Stomach (tissue), 8 donors: ENCODE measurements at regions not wholly inside any gene's neighbourhood (a gene's known extent, or its start where the extent isn't known, plus 50 kb on each side); places are given as distances from the start of the nearest gene placed in this dataset.

Experiments
- DNase-seq, 2 donors: peaks; one replicate each; pipeline versions ENCODE4 v3.0.0 to v3.0.0-alpha.2; 2013 to 2019
- H3K27ac ChIP-seq, 5 donors: fragments of 200-600 bp in 4 of 5; sonication (generic) in 4 of 5; one replicate each; pipeline ENCODE4 v1.5.1; 2013 to 2019; ENCODE audit warnings: mild to moderate bottlenecking in 1 of 5, moderate library complexity in 1 of 5
- H3K27me3 ChIP-seq, 3 donors: fragments of 200-600 bp; sonication (generic); one replicate each; pipeline ENCODE4 v1.5.1; 2017 to 2019; ENCODE audit warnings: mixed run types in 1 of 3
- H3K36me3 ChIP-seq, 4 donors: fragments of 200-600 bp; sonication (generic); 1 replicate in 3 of 4; 2 replicates in 1 of 4; pipeline ENCODE4 v1.5.1; 2016 to 2019
- H3K4me1 ChIP-seq, 4 donors: fragments of 200-600 bp; sonication (generic); one replicate each; pipeline ENCODE4 v1.5.1; 2016 to 2019
- H3K4me3 ChIP-seq, 4 donors: fragments of 200-600 bp; sonication (generic) in 3 of 4; one replicate each; pipeline ENCODE4 v1.5.1; 2016 to 2019; ENCODE audit warnings: mild to moderate bottlenecking in 1 of 4
- H3K9me3 ChIP-seq, 4 donors: fragments of 200-600 bp; sonication (generic); one replicate each; pipeline ENCODE4 v1.5.1; 2016 to 2019
- CTCF ChIP-seq, 7 experiments: fragments of 450-650 bp in 4 of 7; fragments of 200-600 bp in 3 of 7; sonication (generic) in 3 of 7; IDR thresholded peaks; one replicate each; pipeline ENCODE4 v1.5.1; 2016 to 2019; ENCODE audit warnings: antibody characterized with exemption in 7 of 7, control low read depth in 2 of 7, mild to moderate bottlenecking in 1 of 7
- EP300 ChIP-seq: sonication (generic); formaldehyde crosslinking; IDR thresholded peaks from one replicate; pipeline ENCODE4 v1.6.1; 2017; ENCODE audit warnings: antibody characterized with exemption
- POLR2A ChIP-seq, 4 donors: fragments of 450-650 bp; IDR thresholded peaks; one replicate each; pipeline ENCODE4 v1.6.1; 2016; ENCODE audit warnings: antibody characterized with exemption in 4 of 4, control low read depth in 2 of 4, mild to moderate bottlenecking in 1 of 4, moderate library complexity in 1 of 4
- POLR2AphosphoS5 ChIP-seq, 3 donors: sonication (generic); formaldehyde crosslinking; IDR thresholded peaks; one replicate each; pipeline ENCODE4 v1.6.1; 2016; ENCODE audit warnings: antibody characterized with exemption in 3 of 3
- WGBS, 5 donors: extraction: QIAGEN DNeasy Blood & Tissue Kit in 3 of 5; methylation state at CpG; one replicate each; pipeline versions ENCODE4 v1.1.5 to v1.1.7; 2013 to 2018; 5-methylcytosine and 5-hydroxymethylcytosine counted together
- intact Hi-C: fragments of 100-400 bp; cut with DNase I; formaldehyde crosslinking; loops from one replicate; pipeline ENCODE4 v1.15.1; 2023; ENCODE audit warnings: low total_unique reads
- donor health status: healthy with polysubstance abuse.
- donor health status: Bipolar disorder and iron deficiency.
- donor health status: healthy.

- Histone ChIP-seq H3K4me1 (no peaks in the 10 kb centered on the region), H3K27me3 (no peaks in the 10 kb centered on the region), H3K4me3 (no peak overlapping the region), H3K36me3 (no peaks in the 10 kb centered on the region), H3K27ac (no peak overlapping the region), H3K9me3 (no peaks in the 10 kb centered on the region)
- DNase-seq, result no peak
- TF ChIP-seq EP300, result no peak
- TF ChIP-seq POLR2A (IDR thresholded peaks at IDR 0.05), result no peak
- no peak for TF ChIP-seq CTCF (IDR thresholded peaks at IDR 0.05)
- TF ChIP-seq POLR2AphosphoS5 (IDR thresholded peaks at IDR 0.05), result no peak
- 74 to 85% (median 75%) methylated on average over 5 of the region's 5 CpGs for WGBS, 5 donors
- intact Hi-C loops, result no loop called here
Observed at GRCh38 chr2:76567478-76567877, 856.8 kb upstream of the GCFC2 start.

GRCh38 chr2:76564734-76565133, 854.0 kb upstream of the GCFC2 start:
- 56 to 68% (median 63%) methylated on average over 2 of the region's 2 CpGs for WGBS, 5 donors
- H3K4me3 ChIP-seq, result no peak overlapping the region
- intact Hi-C loops, result no loop called here

GRCh38 chr2:76563730-76564129, 853.0 kb upstream of the GCFC2 start:
- TF ChIP-seq POLR2A (IDR thresholded peaks at IDR 0.05), result no peak
- no peak for TF ChIP-seq POLR2AphosphoS5 (IDR thresholded peaks at IDR 0.05)
- no peak for TF ChIP-seq EP300
- no peak for TF ChIP-seq CTCF (IDR thresholded peaks at IDR 0.05)
- Histone ChIP-seq H3K9me3 (no peaks in the 10 kb centered on the region), H3K27ac (no peak overlapping the region), H3K36me3 (no peaks in the 10 kb centered on the region), H3K27me3 (no peaks in the 10 kb centered on the region), H3K4me1 (no peaks in the 10 kb centered on the region), H3K4me3 (no peak overlapping the region)
- intact Hi-C loops, result no loop called here
- 86 to 94% (median 93%) methylated on average over 7 to 9 of the region's 9 CpGs for WGBS, 5 donors
- no peak for DNase-seq

More at GRCh38 chr2:76564734-76565133, 854.0 kb upstream of the GCFC2 start:
- Histone ChIP-seq H3K27ac (no peak overlapping the region), H3K36me3 (no peaks in the 10 kb centered on the region), H3K9me3 (no peaks in the 10 kb centered on the region), H3K4me1 (no peaks in the 10 kb centered on the region), H3K27me3 (no peaks in the 10 kb centered on the region)
- no peak for DNase-seq
- TF ChIP-seq CTCF (IDR thresholded peaks at IDR 0.05) (no peak), POLR2AphosphoS5 (IDR thresholded peaks at IDR 0.05) (no peak), POLR2A (IDR thresholded peaks at IDR 0.05) (no peak), EP300 (no peak)

GRCh38 chr2:76558157-76558556, 847.4 kb upstream of the GCFC2 start:
- H3K27me3 ChIP-seq, result no peaks in the 10 kb centered on the region
- H3K9me3 ChIP-seq, result no peaks in the 10 kb centered on the region
- H3K4me3 ChIP-seq, result no peak overlapping the region
- no peaks in the 10 kb centered on the region for H3K4me1 ChIP-seq
- intact Hi-C loops, result no loop called here
- DNase-seq, result no peak
- no peak overlapping the region for H3K27ac ChIP-seq
- TF ChIP-seq POLR2AphosphoS5 (IDR thresholded peaks at IDR 0.05), result no peak
- H3K36me3 ChIP-seq, result no peaks in the 10 kb centered on the region

GRCh38 chr2:76556018-76556417, 845.3 kb upstream of the GCFC2 start:
- Histone ChIP-seq H3K4me3 (no peak overlapping the region), H3K27ac (no peak overlapping the region), H3K9me3 (no peaks in the 10 kb centered on the region), H3K27me3 (no peaks in the 10 kb centered on the region), H3K36me3 (no peaks in the 10 kb centered on the region), H3K4me1 (no peaks in the 10 kb centered on the region)
- TF ChIP-seq CTCF (IDR thresholded peaks at IDR 0.05), result no peak
- no peak for TF ChIP-seq POLR2AphosphoS5 (IDR thresholded peaks at IDR 0.05)
- no peak for TF ChIP-seq POLR2A (IDR thresholded peaks at IDR 0.05)
- TF ChIP-seq EP300, result no peak
- intact Hi-C loops, result no loop called here
- WGBS, 5 donors, result 40 to 65% (median 61%) methylated on average over 2 of the region's 2 CpGs
- DNase-seq, result no peak
